Endothelial cell of umbilical vein (primary cell): ENCODE measurements at regions not wholly inside any gene's neighbourhood (a gene's known extent, or its start where the extent isn't known, plus 50 kb on each side); places are given as distances from the start of the nearest gene placed in this dataset.

Source experiments
- BruUV-seq: library from RNA; stranded (reverse); fragments of 400-500 nt; replicated peaks from 2 replicates; lab custom pipeline; 2021; lab: Mats Ljungman, UMichigan
- CTCF ChIA-PET: fragments of 300-600, 350-600 bp; sonication (Branson Sonifier 250); formaldehyde crosslinking; loops from one replicate; lab custom pipeline; 2021; ENCODE audit warnings: antibody characterized with exemption, inconsistent platforms; lab: Charles Lee
- POLR2A ChIA-PET: fragments of 300-600, 350-600 bp; sonication (Branson Sonifier 250); formaldehyde crosslinking; loops from one replicate; lab custom pipeline; 2021; ENCODE audit warnings: antibody characterized with exemption, inconsistent platforms; lab: Charles Lee
- DNase-seq: peaks from one replicate; pipeline ENCODE4 v3.0.0-alpha.2; 2011; ENCODE audit warnings: low read depth, low spot score
- FAIRE-seq: peaks from 2 replicates; lab custom pipeline; 2011; peaks lifted over from hg19 to GRCh38; lab: Jason Lieb, UNC
- H2AFZ ChIP-seq: 2 replicates; pipeline ENCODE4 v1.6.0; 2012; ENCODE audit warnings: low read depth, low read length, control low read depth, inconsistent platforms
- H3K27ac ChIP-seq: 2 replicates; pipeline ENCODE4 v1.5.1; 2011; ENCODE audit warnings: low read depth, mild to moderate bottlenecking, control low read depth, low read length, moderate library complexity; ENCODE audit not compliant: insufficient read depth
- H3K27me3 ChIP-seq, 2 experiments: 2 replicates each; pipeline versions ENCODE4 v1.6.0 to v1.6.1; 2011; ENCODE audit warnings: low read length in 2 of 2, mixed read lengths in 1 of 2; ENCODE audit not compliant: control insufficient read depth in 2 of 2, insufficient read depth in 2 of 2
- H3K36me3 ChIP-seq, 2 experiments: 2 replicates in 1 of 2; 3 replicates in 1 of 2; pipeline ENCODE4 v1.5.1; 2011; ENCODE audit warnings: low read length in 2 of 2, mild to moderate bottlenecking in 1 of 2, moderate library complexity in 1 of 2; ENCODE audit not compliant: control insufficient read depth in 2 of 2, insufficient read depth in 2 of 2; ENCODE audit errors: extremely low read depth in 1 of 2
- H3K4me1 ChIP-seq: 3 replicates; pipeline ENCODE4 v1.5.1; 2011; ENCODE audit warnings: mild to moderate bottlenecking, low read length; ENCODE audit not compliant: control insufficient read depth, insufficient read depth; ENCODE audit errors: extremely low read depth
- H3K4me2 ChIP-seq: 2 replicates; pipeline ENCODE4 v1.6.1; 2011; ENCODE audit warnings: low read length, control low read depth, mixed read lengths; ENCODE audit not compliant: insufficient read depth
- H3K4me3 ChIP-seq, 3 experiments: fragments of 200-600 bp in 1 of 3; sonication (generic), shearing (Covaris generic) in 1 of 3; replicated peaks in 1 of 3; 2 replicates each; pipeline ENCODE4 v1.5.1; 2011 to 2016; ENCODE audit warnings: control low read depth in 3 of 3, low read length in 3 of 3, mild to moderate bottlenecking in 2 of 3, inconsistent platforms in 1 of 3, low read depth in 1 of 3, moderate library complexity in 1 of 3; ENCODE audit not compliant: insufficient read depth in 1 of 3
- H3K79me2 ChIP-seq: 2 replicates; pipeline ENCODE4 v1.6.0; 2012; ENCODE audit warnings: low read length, inconsistent platforms; ENCODE audit not compliant: control insufficient read depth, insufficient read depth
- H3K9ac ChIP-seq: replicated peaks from 2 replicates; pipeline ENCODE3; 2011; ENCODE audit warnings: low read length, control low read depth; ENCODE audit not compliant: insufficient read depth; ENCODE audit errors: extremely low read depth
- H3K9me1 ChIP-seq: replicated peaks from 3 replicates; pipeline ENCODE4 v1.6.0; 2011; ENCODE audit warnings: mild to moderate bottlenecking, low read length; ENCODE audit not compliant: control insufficient read depth, insufficient read depth; ENCODE audit errors: extremely low read depth
- H3K9me3 ChIP-seq: replicated peaks from 2 replicates; pipeline ENCODE4 v1.5.1; 2012; ENCODE audit warnings: low read length, inconsistent platforms; ENCODE audit not compliant: control insufficient read depth, insufficient read depth
- H4K20me1 ChIP-seq: replicated peaks from 2 replicates; pipeline ENCODE3; 2011; ENCODE audit warnings: mild to moderate bottlenecking, low read length; ENCODE audit not compliant: control insufficient read depth, insufficient read depth; ENCODE audit errors: extremely low read depth
- FOS ChIP-seq: IDR thresholded peaks from 2 replicates; pipeline ENCODE4 v1.6.1; 2011; ENCODE audit warnings: mild to moderate bottlenecking, low read length, moderate library complexity, borderline replicate concordance; ENCODE audit not compliant: insufficient read depth
- GATA2 ChIP-seq: IDR thresholded peaks from 2 replicates; pipeline ENCODE4 v1.7.0; 2011; ENCODE audit warnings: low read depth, mild to moderate bottlenecking, moderate library complexity, mixed read lengths, low read length; ENCODE audit not compliant: insufficient read length, insufficient read depth
- POLR2AphosphoS5 ChIP-seq: IDR thresholded peaks from 2 replicates; pipeline ENCODE4 v1.6.1; 2012; ENCODE audit warnings: low read depth, mild to moderate bottlenecking, control low read depth, low read length, moderate library complexity; ENCODE audit not compliant: insufficient read depth
- dilution Hi-C: fragments of 300-500 bp; cut with MboI; formaldehyde crosslinking; loops from one replicate; pipeline ENCODE4 v1.15.0; 2019; ENCODE audit warnings: low sequenced_read_pairs; ENCODE audit not compliant: extremely low pct_ligation_motif_present
- intact Hi-C: fragments of 100-400 bp; cut with micrococcal nuclease; formaldehyde crosslinking; loops from one replicate; pipeline ENCODE4 v1.10.0; 2022
- TF ChIP-seq, protein P1 (sequence below), 2 donors: IDR thresholded peaks; 1 replicate in 1 of 2; 2 replicates in 1 of 2; pipeline ENCODE4 v1.5.1; 2011; ENCODE audit warnings: low read length in 2 of 2, mild to moderate bottlenecking in 2 of 2, moderate library complexity in 2 of 2, control low read depth in 1 of 2, inconsistent platforms in 1 of 2, low read depth in 1 of 2; ENCODE audit not compliant: insufficient read depth in 1 of 2; ENCODE audit errors: extremely low read depth in 1 of 2

DNA sequence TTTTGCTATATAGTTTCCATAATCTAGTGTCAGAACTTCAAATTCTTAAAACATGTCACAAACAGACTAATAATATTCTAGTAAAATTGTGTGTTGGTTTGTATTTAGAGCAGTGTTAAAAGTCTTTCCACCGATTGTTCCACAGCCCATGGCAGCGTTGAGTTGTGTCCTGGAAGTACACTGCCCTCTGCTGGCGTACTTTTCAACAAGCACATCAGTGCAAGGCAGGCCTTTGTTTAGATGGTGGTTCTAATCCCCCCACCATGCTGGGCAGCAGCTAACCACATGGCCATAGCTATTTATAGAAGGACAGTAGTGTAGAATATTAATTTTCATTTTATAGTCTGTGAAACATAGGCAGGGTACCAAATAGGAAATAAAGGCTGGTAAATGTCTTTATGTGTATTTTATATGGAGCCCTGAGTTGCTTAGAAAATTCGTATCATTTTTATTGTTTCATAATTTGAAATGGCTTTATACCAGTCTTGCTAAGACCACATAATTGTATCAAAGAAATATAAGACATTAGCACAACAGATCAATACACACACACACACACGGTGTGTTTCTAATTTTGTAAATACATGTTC lies 235.4 kb downstream of the SEC23A start:
- POLR2A ChIA-PET = no interaction called here

DNA sequence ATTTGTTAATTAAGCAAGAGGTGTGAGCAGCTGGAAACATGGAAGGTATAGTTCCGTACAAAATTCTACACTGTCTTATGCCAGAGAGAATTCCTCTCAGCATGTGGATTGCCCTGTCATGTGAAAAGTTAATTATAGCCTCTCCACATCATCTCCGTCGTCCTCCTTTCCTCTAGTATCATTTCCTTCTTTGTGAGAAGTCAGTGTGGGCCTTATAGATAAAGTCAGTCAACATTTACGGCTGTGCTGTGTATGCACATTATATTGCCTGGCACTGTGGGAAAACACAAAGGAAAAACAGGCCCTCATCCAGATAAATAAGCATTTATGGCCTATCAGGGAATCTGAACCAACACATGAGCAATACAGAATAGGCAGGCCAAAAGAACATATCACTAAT lies 236.6 kb downstream of the SEC23A start:
- Histone ChIP-seq H3K27ac (no peak overlapping the region), H3K4me1 (peaks cover 5% of the 10 kb centered on the region), H3K9ac (no peak overlapping the region), H3K79me2 (no peaks in the 10 kb centered on the region), H2AFZ (peak overlapping the region; percentile 69), H3K27me3 (no peaks in the 10 kb centered on the region), H3K36me3 (no peaks in the 10 kb centered on the region), H4K20me1 (no peaks in the 10 kb centered on the region), H3K9me3 (no peaks in the 10 kb centered on the region), H3K9me1 (no peaks in the 10 kb centered on the region), H3K4me2 (no peak overlapping the region), H3K4me3 (no peak overlapping the region)
- FAIRE-seq = no peak
- TF ChIP-seq FOS = no peak
- dilution Hi-C loops = loop anchor here (25.0 kb wide), 1 partner anchor 154 kb away; no protein-coding TSS in a partner anchor
- intact Hi-C loops = loop anchor here (2.0 kb wide), 3 partner anchors 26 to 618 kb away; no protein-coding TSS in a partner anchor
- ChIA-PET POLR2A (no interaction called here), CTCF (interaction anchor here (0.9 to 2.0 kb wide), 5 partner anchors 10 to 963 kb away, joined by 3 to 26 read pairs (median 4); no protein-coding TSS in a partner anchor)
- BruUV-seq = no TSS peak
- peak; percentile 78 for DNase-seq

More for the DNA sequence above, 235.4 kb downstream of the SEC23A start:
- H3K4me3 ChIP-seq = no peak overlapping the region
- no peaks in the 10 kb centered on the region for H3K27me3 ChIP-seq
- CTCF ChIA-PET = interaction anchor here (0.6 to 11.5 kb wide), 26 partner anchors 9 to 965 kb away, joined by 3 to 209 read pairs (median 6); partner anchors contain the start of gene CLEC14A
- no peak for TF ChIP-seq POLR2AphosphoS5
- TF ChIP-seq, protein P1, sequence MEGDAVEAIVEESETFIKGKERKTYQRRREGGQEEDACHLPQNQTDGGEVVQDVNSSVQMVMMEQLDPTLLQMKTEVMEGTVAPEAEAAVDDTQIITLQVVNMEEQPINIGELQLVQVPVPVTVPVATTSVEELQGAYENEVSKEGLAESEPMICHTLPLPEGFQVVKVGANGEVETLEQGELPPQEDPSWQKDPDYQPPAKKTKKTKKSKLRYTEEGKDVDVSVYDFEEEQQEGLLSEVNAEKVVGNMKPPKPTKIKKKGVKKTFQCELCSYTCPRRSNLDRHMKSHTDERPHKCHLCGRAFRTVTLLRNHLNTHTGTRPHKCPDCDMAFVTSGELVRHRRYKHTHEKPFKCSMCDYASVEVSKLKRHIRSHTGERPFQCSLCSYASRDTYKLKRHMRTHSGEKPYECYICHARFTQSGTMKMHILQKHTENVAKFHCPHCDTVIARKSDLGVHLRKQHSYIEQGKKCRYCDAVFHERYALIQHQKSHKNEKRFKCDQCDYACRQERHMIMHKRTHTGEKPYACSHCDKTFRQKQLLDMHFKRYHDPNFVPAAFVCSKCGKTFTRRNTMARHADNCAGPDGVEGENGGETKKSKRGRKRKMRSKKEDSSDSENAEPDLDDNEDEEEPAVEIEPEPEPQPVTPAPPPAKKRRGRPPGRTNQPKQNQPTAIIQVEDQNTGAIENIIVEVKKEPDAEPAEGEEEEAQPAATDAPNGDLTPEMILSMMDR (IDR thresholded peaks at IDR 0.05; ENCODE audit: extremely low read depth in 1 of 2, insufficient read depth in 1 of 2, low read depth in 1 of 2, low read length in 2 of 2) = peak; percentile 75 to 88
- peak; percentile 12 for TF ChIP-seq GATA2
- no peak overlapping the region for H3K4me2 ChIP-seq
- dilution Hi-C loops = loop anchor here (25.0 kb wide), 1 partner anchor 155 kb away; no protein-coding TSS in a partner anchor
- peak; percentile 91 for FAIRE-seq
- H4K20me1 ChIP-seq = no peaks in the 10 kb centered on the region
- H3K9me3 ChIP-seq = no peaks in the 10 kb centered on the region
- H3K79me2 ChIP-seq = no peaks in the 10 kb centered on the region
- peak overlapping the region; percentile 16 for H2AFZ ChIP-seq
- intact Hi-C loops = loop anchor here (1.0 to 2.0 kb wide), 9 partner anchors 27 to 964 kb away; partner anchors contain the start of gene CLEC14A
- BruUV-seq = no TSS peak
- peaks cover 5% of the 10 kb centered on the region for H3K4me1 ChIP-seq
- no peak overlapping the region for H3K9ac ChIP-seq
- H3K9me1 ChIP-seq = no peaks in the 10 kb centered on the region
- no peak overlapping the region for H3K27ac ChIP-seq
- peak; percentile 86 for DNase-seq
- no peaks in the 10 kb centered on the region for H3K36me3 ChIP-seq
